ENCODE measurements at regions not wholly inside any gene's neighbourhood (a gene's known extent, or its start where the extent isn't known, plus 50 kb on each side); places are given as distances from the start of the nearest gene placed in this dataset.

DNA sequence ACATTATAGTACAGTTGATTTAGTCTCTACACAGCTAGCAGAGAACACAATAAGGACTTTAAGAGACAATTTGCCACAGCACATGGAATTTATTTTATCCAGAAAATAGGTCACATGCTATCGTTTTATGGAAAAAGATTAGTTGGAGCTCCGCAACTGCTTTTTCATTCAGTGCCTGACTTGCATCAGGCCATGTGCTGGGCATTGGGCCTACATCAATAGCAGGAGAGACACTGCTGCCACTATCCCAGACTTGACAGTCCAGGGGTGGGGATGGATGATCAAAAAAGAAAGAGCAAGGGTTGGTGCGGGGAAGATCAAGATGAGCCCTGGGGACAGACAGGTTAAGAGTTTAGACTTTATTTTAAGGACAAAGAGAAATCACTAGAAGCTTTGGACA lies 75.2 kb upstream of the C3orf80 start:
- TF ChIP-seq, protein P1, sequence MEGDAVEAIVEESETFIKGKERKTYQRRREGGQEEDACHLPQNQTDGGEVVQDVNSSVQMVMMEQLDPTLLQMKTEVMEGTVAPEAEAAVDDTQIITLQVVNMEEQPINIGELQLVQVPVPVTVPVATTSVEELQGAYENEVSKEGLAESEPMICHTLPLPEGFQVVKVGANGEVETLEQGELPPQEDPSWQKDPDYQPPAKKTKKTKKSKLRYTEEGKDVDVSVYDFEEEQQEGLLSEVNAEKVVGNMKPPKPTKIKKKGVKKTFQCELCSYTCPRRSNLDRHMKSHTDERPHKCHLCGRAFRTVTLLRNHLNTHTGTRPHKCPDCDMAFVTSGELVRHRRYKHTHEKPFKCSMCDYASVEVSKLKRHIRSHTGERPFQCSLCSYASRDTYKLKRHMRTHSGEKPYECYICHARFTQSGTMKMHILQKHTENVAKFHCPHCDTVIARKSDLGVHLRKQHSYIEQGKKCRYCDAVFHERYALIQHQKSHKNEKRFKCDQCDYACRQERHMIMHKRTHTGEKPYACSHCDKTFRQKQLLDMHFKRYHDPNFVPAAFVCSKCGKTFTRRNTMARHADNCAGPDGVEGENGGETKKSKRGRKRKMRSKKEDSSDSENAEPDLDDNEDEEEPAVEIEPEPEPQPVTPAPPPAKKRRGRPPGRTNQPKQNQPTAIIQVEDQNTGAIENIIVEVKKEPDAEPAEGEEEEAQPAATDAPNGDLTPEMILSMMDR (conservative IDR thresholded peaks at IDR 0.05; ENCODE audit: low read depth, low read length): no peak
- TF ChIP-seq EZH2 (IDR thresholded peaks at IDR 0.05; ENCODE audit: low read length, unreplicated experiment): no peak
- no peak for TF ChIP-seq EZH2phosphoT487 (IDR thresholded peaks at IDR 0.05; ENCODE audit: borderline replicate concordance, low read length)
